HG03045 (cell line): ENCODE measurements at regions not wholly inside any gene's neighbourhood (a gene's known extent, or its start where the extent isn't known, plus 50 kb on each side); places are given as distances from the start of the nearest gene placed in this dataset.

Experiments
- ATAC-seq: cut with Tn5 transposase; IDR thresholded peaks from one replicate; pipeline ENCODE4 v1.9.1; 2021; ENCODE audit warnings: mild to moderate bottlenecking, moderate library complexity; ENCODE audit not compliant: unreplicated experiment

- ATAC-seq = no peak
Measured at GRCh38 chr6:22399693-22400092, 102.9 kb upstream of the PRL start.

GRCh38 chr6:22401206-22401605 is 104.4 kb upstream of the PRL start:
- no peak for ATAC-seq

- ATAC-seq = no peak
Measured at GRCh38 chr6:22401932-22402331, 105.1 kb upstream of the PRL start.

GRCh38 chr6:22409486-22409885 is 112.7 kb upstream of the PRL start:
- ATAC-seq = no peak

GRCh38 chr6:22411376-22412105 is 114.7 kb upstream of the PRL start:
- no peak for ATAC-seq

GRCh38 chr6:22412994-22413393 is 116.2 kb upstream of the PRL start:
- no peak for ATAC-seq

- no peak for ATAC-seq
Measured at GRCh38 chr6:22413681-22414311, 117.0 kb upstream of the PRL start.

GRCh38 chr6:22418714-22419113 is 121.9 kb upstream of the PRL start:
- no peak for ATAC-seq

- ATAC-seq = no peak
Measured at GRCh38 chr6:22421198-22421597, 124.4 kb upstream of the PRL start.

- ATAC-seq = no peak
Measured at GRCh38 chr6:22424196-22424595, 127.4 kb upstream of the PRL start.

GRCh38 chr6:22432060-22432459 is 135.2 kb upstream of the PRL start:
- ATAC-seq = no peak

GRCh38 chr6:22433745-22434144 is 135.6 kb upstream of the HDGFL1 start:
- no peak for ATAC-seq

GRCh38 chr6:22435151-22435550 is 134.2 kb upstream of the HDGFL1 start:
- no peak for ATAC-seq

GRCh38 chr6:22436134-22436533 is 133.2 kb upstream of the HDGFL1 start:
- ATAC-seq = no peak

- ATAC-seq = no peak
Measured at GRCh38 chr6:22437665-22438064, 131.7 kb upstream of the HDGFL1 start.

- no peak for ATAC-seq
Measured at GRCh38 chr6:22442826-22443225, 126.5 kb upstream of the HDGFL1 start.

- no peak for ATAC-seq
Measured at GRCh38 chr6:22444330-22444729, 125.0 kb upstream of the HDGFL1 start.

- no peak for ATAC-seq
Measured at GRCh38 chr6:22445946-22446345, 123.4 kb upstream of the HDGFL1 start.

- no peak for ATAC-seq
Measured at GRCh38 chr6:22447249-22448196, 121.8 kb upstream of the HDGFL1 start.

GRCh38 chr6:22448291-22448711 is 121.1 kb upstream of the HDGFL1 start:
- no peak for ATAC-seq

- ATAC-seq = no peak
Measured at GRCh38 chr6:22451962-22452361, 117.4 kb upstream of the HDGFL1 start.

GRCh38 chr6:22455378-22455777 is 114.0 kb upstream of the HDGFL1 start:
- ATAC-seq = no peak
